ENCODE measurements at regions not wholly inside any gene's neighbourhood (a gene's known extent, or its start where the extent isn't known, plus 50 kb on each side); places are given as distances from the start of the nearest gene placed in this dataset.

- TF ChIP-seq CTCF (IDR thresholded peaks at IDR 0.05; ENCODE audit: insufficient read depth, low read depth, low read length), result no peak
- no peak for TF ChIP-seq EZH2 (IDR thresholded peaks at IDR 0.05; ENCODE audit: insufficient read depth, low read length)
Measured at GRCh38 chr1:61618193-61618592, 106.7 kb downstream of the TM2D1 start.
